DOHH2 (cell line): ENCODE measurements at regions not wholly inside any gene's neighbourhood (a gene's known extent, or its start where the extent isn't known, plus 50 kb on each side); places are given as distances from the start of the nearest gene placed in this dataset.
"Not testable (repeated sequence)": the region's sequence is repeated elsewhere in the genome, so short reads cannot be mapped to it uniquely, and the experiment has no call there.

Source experiments
- H3F3A ChIP-seq: fragments of 200-600 bp; sonication (generic), shearing (Covaris generic); 2 replicates; pipeline ENCODE4 v1.6.0; 2016; ENCODE audit warnings: antibody characterized with exemption, mild to moderate bottlenecking; ENCODE audit not compliant: control insufficient read depth, insufficient read depth
- H3K27ac ChIP-seq: fragments of 200-600 bp; sonication (generic); 2 replicates; pipeline ENCODE4 v1.5.1; 2014; ENCODE audit warnings: low read depth, mild to moderate bottlenecking, low read length, moderate library complexity
- H3K27me3 ChIP-seq: fragments of 200-600 bp; sonication (generic); 2 replicates; pipeline ENCODE4 v1.6.1; 2014; ENCODE audit warnings: mild to moderate bottlenecking, low read length, mixed read lengths; ENCODE audit not compliant: control insufficient read depth
- H3K36me3 ChIP-seq: fragments of 200-600 bp; sonication (generic); 2 replicates; pipeline ENCODE4 v1.6.1; 2014; ENCODE audit warnings: mild to moderate bottlenecking, low read length, moderate library complexity, mixed read lengths; ENCODE audit not compliant: control insufficient read depth
- H3K4me1 ChIP-seq: fragments of 200-600 bp; sonication (generic); 2 replicates; pipeline ENCODE4 v1.6.1; 2014; ENCODE audit warnings: mild to moderate bottlenecking, low read length, mixed read lengths; ENCODE audit not compliant: control insufficient read depth
- H3K4me2 ChIP-seq: fragments of 200-600 bp; sonication (generic); 2 replicates; pipeline ENCODE4 v1.6.0; 2014; ENCODE audit warnings: mild to moderate bottlenecking, low read length, moderate library complexity
- H3K4me3 ChIP-seq: fragments of 200-600 bp; sonication (generic); 2 replicates; pipeline ENCODE4 v1.5.1; 2014; ENCODE audit warnings: mild to moderate bottlenecking, low read length, mixed read lengths
- H3K79me2 ChIP-seq: fragments of 200-600 bp; sonication (generic); 2 replicates; pipeline ENCODE4 v1.6.1; 2014; ENCODE audit warnings: mild to moderate bottlenecking, low read length, mixed read lengths; ENCODE audit not compliant: control insufficient read depth
- H3K9me2 ChIP-seq: fragments of 200-600 bp; sonication (generic); replicated peaks from 2 replicates; pipeline ENCODE4 v1.6.1; 2014; ENCODE audit warnings: mild to moderate bottlenecking, low read length, mixed read lengths; ENCODE audit not compliant: control insufficient read depth
- H3K9me3 ChIP-seq: fragments of 200-600 bp; sonication (generic); 2 replicates; pipeline ENCODE4 v1.6.1; 2014; ENCODE audit warnings: antibody characterized with exemption, low read length, mixed read lengths; ENCODE audit not compliant: control insufficient read depth, insufficient read depth
- H4K20me1 ChIP-seq: fragments of 200-600 bp; sonication (generic); 2 replicates; pipeline ENCODE4 v1.6.0; 2014; ENCODE audit warnings: low read depth, mild to moderate bottlenecking, antibody characterized with exemption, low read length, moderate library complexity; ENCODE audit not compliant: control insufficient read depth, insufficient read depth
- CTCF ChIP-seq: fragments of 200-600 bp; sonication (generic); IDR thresholded peaks from one replicate; pipeline ENCODE4 v1.5.1; 2014; ENCODE audit warnings: antibody characterized with exemption, mild to moderate bottlenecking, low read depth, low read length; ENCODE audit not compliant: poor library complexity, severe bottlenecking
- EZH2phosphoT487 ChIP-seq: fragments of 200-600 bp; sonication (generic); IDR thresholded peaks from 2 replicates; pipeline ENCODE4 v1.6.1; 2017; ENCODE audit warnings: borderline replicate concordance, mild to moderate bottlenecking, antibody characterized with exemption, low read length, moderate library complexity, mixed read lengths

DNA sequence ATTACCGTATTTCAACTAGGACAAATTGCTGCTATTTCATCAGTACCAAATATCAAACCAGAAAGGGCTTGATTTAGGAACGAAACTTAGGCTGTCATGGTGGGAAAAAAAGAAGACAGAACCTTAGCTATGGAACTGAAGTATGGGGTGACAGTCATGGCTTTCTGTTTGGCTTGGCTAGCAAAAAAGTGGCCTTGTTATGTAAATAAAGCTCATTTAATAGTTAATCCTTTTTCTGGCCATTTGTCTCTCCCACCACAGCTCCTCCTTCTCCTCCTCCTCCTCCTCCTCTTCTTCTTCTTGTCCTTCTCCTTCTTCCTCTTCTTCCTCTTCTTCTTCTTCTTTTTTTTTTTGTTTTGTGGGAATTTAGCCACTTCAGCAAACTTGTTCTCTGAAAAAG lies 434.7 kb upstream of the NDST4 start:
- Histone ChIP-seq H4K20me1 (no peaks in the 10 kb centered on the region), H3K36me3 (no peaks in the 10 kb centered on the region), H3K79me2 (no peaks in the 10 kb centered on the region), H3K27ac (no peak overlapping the region), H3K27me3 (no peaks in the 10 kb centered on the region), H3K4me1 (peaks cover 8% of the 10 kb centered on the region), H3K9me2 (no peaks in the 10 kb centered on the region), H3F3A (no peaks in the 10 kb centered on the region), H3K4me2 (no peak overlapping the region), H3K4me3 (no peak overlapping the region), H3K9me3 (no peaks in the 10 kb centered on the region)
- TF ChIP-seq EZH2phosphoT487 = no peak
- no peak for TF ChIP-seq CTCF

GRCh38 chr4:115537387-115537786 lies 424.0 kb upstream of the NDST4 start:
- Histone ChIP-seq H3K36me3 (no peaks in the 10 kb centered on the region), H3K4me2 (no peak overlapping the region), H4K20me1 (no peaks in the 10 kb centered on the region), H3K9me2 (no peaks in the 10 kb centered on the region), H3K79me2 (no peaks in the 10 kb centered on the region), H3K4me3 (no peak overlapping the region), H3K27ac (no peak overlapping the region), H3K27me3 (no peaks in the 10 kb centered on the region), H3K4me1 (no peaks in the 10 kb centered on the region), H3F3A (no peaks in the 10 kb centered on the region), H3K9me3 (no peaks in the 10 kb centered on the region)
- TF ChIP-seq EZH2phosphoT487 (no peak), CTCF (no peak)

DNA sequence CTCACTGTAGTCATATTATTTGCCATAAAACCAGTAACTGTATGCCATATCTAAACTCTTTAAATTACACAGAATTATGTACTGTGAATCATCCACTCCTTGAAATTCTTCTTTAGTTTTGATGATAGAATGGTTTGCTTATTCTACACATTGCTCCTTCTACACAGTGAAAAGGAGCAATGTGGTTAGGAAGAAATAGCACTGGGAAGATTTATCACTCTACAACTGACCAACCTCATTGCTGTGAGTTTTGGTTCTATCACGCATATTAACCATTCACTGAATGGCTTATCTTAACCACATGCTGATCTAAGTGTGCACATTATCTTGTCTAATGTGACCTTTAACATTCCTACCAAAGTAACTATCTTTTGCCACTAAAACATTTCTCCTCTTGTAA lies 415.7 kb upstream of the NDST4 start:
- no peak for TF ChIP-seq EZH2phosphoT487
- TF ChIP-seq CTCF = no peak

DNA sequence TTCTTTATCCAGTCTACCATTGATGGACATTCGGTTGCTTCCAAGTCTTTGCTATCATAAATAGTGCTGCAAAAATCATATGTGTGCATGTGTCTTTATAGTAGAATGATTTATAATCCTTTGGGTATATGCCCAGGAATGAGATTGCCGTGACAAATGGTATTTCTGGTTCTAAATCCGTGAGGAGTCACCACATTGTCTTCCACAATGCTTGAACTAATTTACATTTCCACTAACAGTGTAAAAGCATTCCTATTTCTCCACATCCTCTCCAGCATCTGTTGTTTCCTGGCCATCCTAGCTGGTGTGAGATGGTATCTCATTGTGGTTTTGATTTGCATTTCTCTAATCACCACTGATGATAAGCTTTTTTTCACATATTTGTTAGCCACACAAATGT lies 406.1 kb upstream of the NDST4 start:
- H3K27ac ChIP-seq = not testable (repeated sequence)

More for the DNA sequence above, 415.7 kb upstream of the NDST4 start:
- Histone ChIP-seq H4K20me1 (no peaks in the 10 kb centered on the region), H3K4me3 (no peak overlapping the region), H3K79me2 (no peaks in the 10 kb centered on the region), H3K4me1 (no peaks in the 10 kb centered on the region), H3K27me3 (no peaks in the 10 kb centered on the region), H3K9me3 (no peaks in the 10 kb centered on the region; the same call in 1 of the 2 replicates), H3K36me3 (no peaks in the 10 kb centered on the region), H3K27ac (no peak overlapping the region), H3K9me2 (no peaks in the 10 kb centered on the region), H3K4me2 (no peak overlapping the region), H3F3A (no peaks in the 10 kb centered on the region)

More for the DNA sequence above, 406.1 kb upstream of the NDST4 start:
- not testable (repeated sequence) for H3K27me3 ChIP-seq, H3K4me1 ChIP-seq, H3K9me2 ChIP-seq, H3K4me3 ChIP-seq, H3K9me3 ChIP-seq, H3K36me3 ChIP-seq, H3K79me2 ChIP-seq, H3K4me2 ChIP-seq, H4K20me1 ChIP-seq, H3F3A ChIP-seq
